ACC112 (cell line): ENCODE measurements at regions not wholly inside any gene's neighbourhood (a gene's known extent, or its start where the extent isn't known, plus 50 kb on each side); places are given as distances from the start of the nearest gene placed in this dataset.

ENCODE experiments used
- H2AFZ ChIP-seq: fragments of 200-600 bp; sonication (generic); one replicate; pipeline ENCODE4 v1.6.0; 2017; ENCODE audit warnings: antibody characterized with exemption, low read length; ENCODE audit not compliant: unreplicated experiment
- H3K27ac ChIP-seq: fragments of 200-600 bp; sonication (generic); 2 replicates; pipeline ENCODE4 v1.5.1; 2014; ENCODE audit warnings: low read depth, mild to moderate bottlenecking, antibody characterized with exemption, low read length, moderate library complexity
- H3K27me3 ChIP-seq: fragments of 200-600 bp; sonication (generic); 2 replicates; pipeline ENCODE4 v1.6.1; 2014; ENCODE audit warnings: mild to moderate bottlenecking, antibody characterized with exemption, low read length, moderate library complexity, mixed read lengths; ENCODE audit not compliant: insufficient read depth
- H3K36me3 ChIP-seq: fragments of 200-600 bp; sonication (generic); 2 replicates; pipeline ENCODE4 v1.6.1; 2016; ENCODE audit warnings: mild to moderate bottlenecking, antibody characterized with exemption, low read length, moderate library complexity, mixed read lengths; ENCODE audit not compliant: insufficient read depth
- H3K4me1 ChIP-seq: fragments of 200-600 bp; sonication (generic); one replicate; pipeline ENCODE4 v1.6.1; 2016; ENCODE audit warnings: low read length, mixed read lengths; ENCODE audit not compliant: insufficient read depth, unreplicated experiment, control insufficient read depth
- H3K4me3 ChIP-seq: fragments of 200-600 bp; sonication (generic); 2 replicates; pipeline ENCODE4 v1.5.1; 2014; ENCODE audit warnings: mild to moderate bottlenecking, low read depth, low read length
- H3K79me2 ChIP-seq: fragments of 200-600 bp; sonication (generic); one replicate; pipeline ENCODE4 v1.6.0; 2016; ENCODE audit warnings: low read length; ENCODE audit not compliant: control insufficient read depth, unreplicated experiment, insufficient read depth

- H3K79me2 ChIP-seq: no peaks in the 10 kb centered on the region
- no peak overlapping the region for H2AFZ ChIP-seq
- H3K27me3 ChIP-seq: no peaks in the 10 kb centered on the region
- H3K36me3 ChIP-seq: no peaks in the 10 kb centered on the region
- H3K27ac ChIP-seq: no peak overlapping the region
- no peaks in the 10 kb centered on the region for H3K4me1 ChIP-seq
- H3K4me3 ChIP-seq: no peak overlapping the region
Measured at GRCh38 chr7:136228171-136228570, 251.0 kb upstream of the MTPN start.

- Histone ChIP-seq H3K27ac (no peak overlapping the region), H3K27me3 (no peaks in the 10 kb centered on the region), H3K79me2 (no peaks in the 10 kb centered on the region), H3K4me1 (no peaks in the 10 kb centered on the region), H3K36me3 (no peaks in the 10 kb centered on the region), H2AFZ (no peak overlapping the region), H3K4me3 (no peak overlapping the region)
Measured at GRCh38 chr7:136214356-136214755, 237.2 kb upstream of the MTPN start.

GRCh38 chr7:136213012-136213411 lies 235.9 kb upstream of the MTPN start:
- Histone ChIP-seq H3K79me2 (no peaks in the 10 kb centered on the region), H3K27ac (no peak overlapping the region), H3K4me3 (no peak overlapping the region), H3K27me3 (no peaks in the 10 kb centered on the region), H3K4me1 (no peaks in the 10 kb centered on the region), H2AFZ (no peak overlapping the region), H3K36me3 (no peaks in the 10 kb centered on the region)

GRCh38 chr7:136210664-136211063 lies 233.5 kb upstream of the MTPN start:
- H3K4me3 ChIP-seq: no peak overlapping the region
- no peak overlapping the region for H3K27ac ChIP-seq
- no peaks in the 10 kb centered on the region for H3K27me3 ChIP-seq
- no peaks in the 10 kb centered on the region for H3K4me1 ChIP-seq
- H2AFZ ChIP-seq: no peak overlapping the region
- no peaks in the 10 kb centered on the region for H3K36me3 ChIP-seq
- no peaks in the 10 kb centered on the region for H3K79me2 ChIP-seq

- no peak overlapping the region for H3K4me3 ChIP-seq
- H3K4me1 ChIP-seq: no peaks in the 10 kb centered on the region
- no peaks in the 10 kb centered on the region for H3K36me3 ChIP-seq
- H3K27me3 ChIP-seq: no peaks in the 10 kb centered on the region
- no peak overlapping the region for H3K27ac ChIP-seq
- H2AFZ ChIP-seq: no peak overlapping the region
- no peaks in the 10 kb centered on the region for H3K79me2 ChIP-seq
Measured at GRCh38 chr7:136210079-136210478, 232.9 kb upstream of the MTPN start.

GRCh38 chr7:136205956-136206355 lies 228.8 kb upstream of the MTPN start:
- H3K27ac ChIP-seq: no peak overlapping the region
- no peaks in the 10 kb centered on the region for H3K4me1 ChIP-seq
- no peaks in the 10 kb centered on the region for H3K27me3 ChIP-seq
- no peak overlapping the region for H2AFZ ChIP-seq
- H3K36me3 ChIP-seq: no peaks in the 10 kb centered on the region
- no peak overlapping the region for H3K4me3 ChIP-seq
- no peaks in the 10 kb centered on the region for H3K79me2 ChIP-seq

- H3K4me1 ChIP-seq: no peaks in the 10 kb centered on the region
- H3K27ac ChIP-seq: no peak overlapping the region
Measured at GRCh38 chr7:136198168-136198567, 221.0 kb upstream of the MTPN start.

GRCh38 chr7:136194878-136195277 lies 217.7 kb upstream of the MTPN start:
- Histone ChIP-seq H3K4me1 (no peaks in the 10 kb centered on the region), H3K27me3 (no peaks in the 10 kb centered on the region), H3K27ac (no peak overlapping the region), H3K36me3 (no peaks in the 10 kb centered on the region), H2AFZ (no peak overlapping the region), H3K79me2 (no peaks in the 10 kb centered on the region), H3K4me3 (no peak overlapping the region)

More at GRCh38 chr7:136198168-136198567, 221.0 kb upstream of the MTPN start:
- no peak overlapping the region for H2AFZ ChIP-seq
- no peaks in the 10 kb centered on the region for H3K27me3 ChIP-seq
- no peak overlapping the region for H3K4me3 ChIP-seq
- no peaks in the 10 kb centered on the region for H3K36me3 ChIP-seq
- H3K79me2 ChIP-seq: no peaks in the 10 kb centered on the region

- H3K27me3 ChIP-seq: no peaks in the 10 kb centered on the region
- H2AFZ ChIP-seq: no peak overlapping the region
- no peak overlapping the region for H3K4me3 ChIP-seq
- no peaks in the 10 kb centered on the region for H3K36me3 ChIP-seq
- no peaks in the 10 kb centered on the region for H3K79me2 ChIP-seq
- H3K4me1 ChIP-seq: no peaks in the 10 kb centered on the region
- H3K27ac ChIP-seq: no peak overlapping the region
Measured at GRCh38 chr7:136193940-136194339, 216.8 kb upstream of the MTPN start.

- H3K4me1 ChIP-seq: no peaks in the 10 kb centered on the region
- H2AFZ ChIP-seq: no peak overlapping the region
- no peaks in the 10 kb centered on the region for H3K27me3 ChIP-seq
- H3K36me3 ChIP-seq: no peaks in the 10 kb centered on the region
- H3K4me3 ChIP-seq: no peak overlapping the region
- no peak overlapping the region for H3K27ac ChIP-seq
- H3K79me2 ChIP-seq: no peaks in the 10 kb centered on the region
Measured at GRCh38 chr7:136189506-136189998, 212.4 kb upstream of the MTPN start.

- Histone ChIP-seq H3K27me3 (no peaks in the 10 kb centered on the region), H3K4me1 (no peaks in the 10 kb centered on the region), H3K4me3 (no peak overlapping the region), H3K27ac (no peak overlapping the region), H3K79me2 (no peaks in the 10 kb centered on the region), H2AFZ (no peak overlapping the region), H3K36me3 (no peaks in the 10 kb centered on the region)
Measured at GRCh38 chr7:136186281-136186680, 209.1 kb upstream of the MTPN start.
